ENCODE measurements at regions not wholly inside any gene's neighbourhood (a gene's known extent, or its start where the extent isn't known, plus 50 kb on each side); places are given as distances from the start of the nearest gene placed in this dataset.

DNA sequence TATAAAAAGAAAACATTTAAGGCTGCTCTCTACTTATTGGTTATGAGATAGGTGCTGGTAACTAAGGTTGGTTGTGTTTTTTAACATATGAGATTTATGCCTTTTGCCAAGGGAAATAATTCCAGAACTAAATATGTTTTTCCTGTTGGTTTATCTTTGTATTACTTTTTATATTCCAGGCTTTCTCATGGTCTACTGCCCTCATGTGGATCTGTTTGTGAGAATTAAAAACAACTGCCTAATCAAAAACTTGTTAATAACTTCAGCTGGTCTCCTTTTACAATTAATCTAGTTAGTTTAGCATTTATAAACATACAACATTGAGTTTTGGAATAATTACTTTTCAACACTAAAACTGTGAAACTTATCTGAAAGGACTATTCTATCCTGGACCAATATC lies 1208.3 kb downstream of the ADGRL3 start:
- intact Hi-C loops (cut with DNase I, micrococcal nuclease): no loop called here

DNA sequence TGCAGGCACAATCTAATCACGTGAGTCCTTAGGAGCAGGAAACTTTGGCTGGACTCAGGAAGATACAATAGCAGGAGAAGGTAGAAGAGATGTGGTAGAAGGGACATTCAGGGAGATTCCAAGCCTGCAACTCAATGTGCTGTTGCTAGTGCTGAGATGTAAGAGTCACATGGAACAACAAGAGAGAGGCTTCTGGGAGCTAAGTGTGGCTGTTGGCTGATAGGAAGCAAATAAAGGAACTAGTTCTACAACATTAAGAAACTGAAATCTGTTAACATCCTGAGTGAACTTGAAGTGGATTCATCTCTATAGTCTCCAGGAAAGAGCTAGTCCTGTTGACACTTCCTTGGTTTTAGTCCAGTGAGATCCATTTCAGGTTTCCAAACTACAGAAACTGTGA lies 1207.4 kb downstream of the ADGRL3 start:
- Mint-ChIP-seq H3K27me3 (no peaks in the 10 kb centered on the region), H3K27ac (no peak overlapping the region), H3K4me3 (no peak overlapping the region), H3K9me3 (peaks cover 15% of the 10 kb centered on the region), H3K36me3 (ENCODE audit: low read depth) (no peaks in the 10 kb centered on the region), H3K4me1 (ENCODE audit: low read depth) (no peaks in the 10 kb centered on the region)
- POLR2A ChIA-PET: no interaction called here
- H3K27me3 ChIP-seq (ENCODE audit: control insufficient read depth in 1 of 2, insufficient read depth in 2 of 2, low read length in 2 of 2): no peaks in the 10 kb centered on the region
- CTCF ChIA-PET: no interaction called here
- no peak overlapping the region for H3K4me3 ChIP-seq (ENCODE audit: low read length)
- H3K9me3 ChIP-seq (ENCODE audit: control insufficient read depth in 1 of 2, insufficient read depth in 1 of 2, low read length in 2 of 2): peaks cover 0 to 5% of the 10 kb centered on the region in 2 experiments
- H3K27ac ChIP-seq (ENCODE audit: low read depth in 1 of 2, low read length in 2 of 2): no peak overlapping the region
- TF ChIP-seq, protein P1, sequence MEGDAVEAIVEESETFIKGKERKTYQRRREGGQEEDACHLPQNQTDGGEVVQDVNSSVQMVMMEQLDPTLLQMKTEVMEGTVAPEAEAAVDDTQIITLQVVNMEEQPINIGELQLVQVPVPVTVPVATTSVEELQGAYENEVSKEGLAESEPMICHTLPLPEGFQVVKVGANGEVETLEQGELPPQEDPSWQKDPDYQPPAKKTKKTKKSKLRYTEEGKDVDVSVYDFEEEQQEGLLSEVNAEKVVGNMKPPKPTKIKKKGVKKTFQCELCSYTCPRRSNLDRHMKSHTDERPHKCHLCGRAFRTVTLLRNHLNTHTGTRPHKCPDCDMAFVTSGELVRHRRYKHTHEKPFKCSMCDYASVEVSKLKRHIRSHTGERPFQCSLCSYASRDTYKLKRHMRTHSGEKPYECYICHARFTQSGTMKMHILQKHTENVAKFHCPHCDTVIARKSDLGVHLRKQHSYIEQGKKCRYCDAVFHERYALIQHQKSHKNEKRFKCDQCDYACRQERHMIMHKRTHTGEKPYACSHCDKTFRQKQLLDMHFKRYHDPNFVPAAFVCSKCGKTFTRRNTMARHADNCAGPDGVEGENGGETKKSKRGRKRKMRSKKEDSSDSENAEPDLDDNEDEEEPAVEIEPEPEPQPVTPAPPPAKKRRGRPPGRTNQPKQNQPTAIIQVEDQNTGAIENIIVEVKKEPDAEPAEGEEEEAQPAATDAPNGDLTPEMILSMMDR (IDR thresholded peaks at IDR 0.05): no peak
- DNase-seq (no peak), ATAC-seq (ENCODE audit: poor library complexity) (no peak)
- no peaks in the 10 kb centered on the region for H3K36me3 ChIP-seq (ENCODE audit: insufficient read depth, low read length)
- intact Hi-C loops (cut with DNase I, micrococcal nuclease): no loop called here
- H3K4me1 ChIP-seq (ENCODE audit: insufficient read depth, low read length): no peaks in the 10 kb centered on the region

More for the DNA sequence above, 1208.3 kb downstream of the ADGRL3 start:
- H3K27me3 Mint-ChIP-seq: no peaks in the 10 kb centered on the region
- CTCF ChIA-PET: interaction anchor here (0.6 kb wide), 1 partner anchor 21 kb away, joined by 3 read pairs; no protein-coding TSS in a partner anchor
- no peaks in the 10 kb centered on the region for H3K36me3 Mint-ChIP-seq (ENCODE audit: low read depth)
- Histone ChIP-seq H3K4me3 (ENCODE audit: low read length) (no peak overlapping the region), H3K27me3 (ENCODE audit: control insufficient read depth in 1 of 2, insufficient read depth in 2 of 2, low read length in 2 of 2) (no peaks in the 10 kb centered on the region), H3K27ac (ENCODE audit: low read depth in 1 of 2, low read length in 2 of 2) (no peak overlapping the region), H3K36me3 (ENCODE audit: insufficient read depth, low read length) (no peaks in the 10 kb centered on the region), H3K4me1 (ENCODE audit: insufficient read depth, low read length) (no peaks in the 10 kb centered on the region), H3K9me3 (ENCODE audit: control insufficient read depth in 1 of 2, insufficient read depth in 1 of 2, low read length in 2 of 2) (peaks cover 0 to 5% of the 10 kb centered on the region in 2 experiments)
- H3K4me3 Mint-ChIP-seq: no peak overlapping the region
- H3K4me1 Mint-ChIP-seq (ENCODE audit: low read depth): no peaks in the 10 kb centered on the region
- POLR2A ChIA-PET: no interaction called here
- peaks cover 10% of the 10 kb centered on the region for H3K9me3 Mint-ChIP-seq
- no peak overlapping the region for H3K27ac Mint-ChIP-seq
- ATAC-seq (ENCODE audit: poor library complexity) (no peak), DNase-seq (no peak)
- TF ChIP-seq, protein P1 (IDR thresholded peaks at IDR 0.05): no peak

DNA sequence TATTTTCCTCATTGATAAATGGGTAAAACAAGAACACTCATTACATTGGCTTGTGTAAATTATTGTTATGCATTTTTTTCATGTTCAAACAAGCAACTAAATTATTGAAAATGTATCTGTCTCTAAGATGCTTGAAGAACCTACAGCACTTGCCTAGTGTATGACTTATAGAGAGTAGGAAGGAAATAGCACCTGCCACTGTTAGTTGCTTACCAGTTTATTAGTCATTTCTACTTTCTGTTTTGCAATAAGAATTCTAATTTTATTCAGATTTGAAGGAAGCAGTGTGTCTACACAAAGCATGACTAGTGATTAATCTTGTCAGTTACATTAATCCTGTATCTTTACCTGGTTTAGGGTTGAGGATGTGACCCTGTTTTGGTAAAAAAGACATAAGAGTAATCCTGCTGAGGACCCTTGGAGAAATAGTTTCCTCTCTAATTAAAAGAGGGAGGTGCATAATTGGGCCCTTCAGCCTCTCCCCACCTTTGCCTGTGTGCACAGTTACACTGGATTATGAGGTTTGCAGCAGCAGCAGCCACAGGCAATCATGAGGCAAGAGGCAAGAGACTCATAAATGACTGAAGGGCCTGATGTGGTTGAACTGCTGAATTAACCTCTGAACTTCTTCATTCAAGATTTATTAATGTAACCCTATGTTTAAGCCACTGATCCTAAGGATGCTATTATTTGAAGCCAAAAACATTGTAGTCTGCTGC lies 1202.1 kb downstream of the ADGRL3 start:
- Histone ChIP-seq H3K9me3 (ENCODE audit: control insufficient read depth in 1 of 2, insufficient read depth in 1 of 2, low read length in 2 of 2) (peaks cover 0 to 5% of the 10 kb centered on the region in 2 experiments), H3K36me3 (ENCODE audit: insufficient read depth, low read length) (no peaks in the 10 kb centered on the region), H3K4me3 (ENCODE audit: low read length) (no peak overlapping the region), H3K27ac (ENCODE audit: low read depth in 1 of 2, low read length in 2 of 2) (no peak overlapping the region), H3K4me1 (ENCODE audit: insufficient read depth, low read length) (no peaks in the 10 kb centered on the region), H3K27me3 (ENCODE audit: control insufficient read depth in 1 of 2, insufficient read depth in 2 of 2, low read length in 2 of 2) (no peaks in the 10 kb centered on the region)
- no peaks in the 10 kb centered on the region for H3K27me3 Mint-ChIP-seq
- H3K36me3 Mint-ChIP-seq (ENCODE audit: low read depth): no peaks in the 10 kb centered on the region
- CTCF ChIA-PET: no interaction called here
- no peaks in the 10 kb centered on the region for H3K4me1 Mint-ChIP-seq (ENCODE audit: low read depth)
- no peak for ATAC-seq (ENCODE audit: poor library complexity)
- TF ChIP-seq, protein P1 (IDR thresholded peaks at IDR 0.05): no peak
- peaks cover 16% of the 10 kb centered on the region for H3K9me3 Mint-ChIP-seq
- intact Hi-C loops (cut with DNase I, micrococcal nuclease): no loop called here
- DNase-seq: no peak
- POLR2A ChIA-PET: no interaction called here
- H3K4me3 Mint-ChIP-seq: no peak overlapping the region
- no peak overlapping the region for H3K27ac Mint-ChIP-seq

Measured in CD4-positive, alpha-beta T cell (primary cell).